ENCODE measurements at regions not wholly inside any gene's neighbourhood (a gene's known extent, or its start where the extent isn't known, plus 50 kb on each side); places are given as distances from the start of the nearest gene placed in this dataset.
"Not testable (repeated sequence)": the region's sequence is repeated elsewhere in the genome, so short reads cannot be mapped to it uniquely, and the experiment has no call there.

DNA sequence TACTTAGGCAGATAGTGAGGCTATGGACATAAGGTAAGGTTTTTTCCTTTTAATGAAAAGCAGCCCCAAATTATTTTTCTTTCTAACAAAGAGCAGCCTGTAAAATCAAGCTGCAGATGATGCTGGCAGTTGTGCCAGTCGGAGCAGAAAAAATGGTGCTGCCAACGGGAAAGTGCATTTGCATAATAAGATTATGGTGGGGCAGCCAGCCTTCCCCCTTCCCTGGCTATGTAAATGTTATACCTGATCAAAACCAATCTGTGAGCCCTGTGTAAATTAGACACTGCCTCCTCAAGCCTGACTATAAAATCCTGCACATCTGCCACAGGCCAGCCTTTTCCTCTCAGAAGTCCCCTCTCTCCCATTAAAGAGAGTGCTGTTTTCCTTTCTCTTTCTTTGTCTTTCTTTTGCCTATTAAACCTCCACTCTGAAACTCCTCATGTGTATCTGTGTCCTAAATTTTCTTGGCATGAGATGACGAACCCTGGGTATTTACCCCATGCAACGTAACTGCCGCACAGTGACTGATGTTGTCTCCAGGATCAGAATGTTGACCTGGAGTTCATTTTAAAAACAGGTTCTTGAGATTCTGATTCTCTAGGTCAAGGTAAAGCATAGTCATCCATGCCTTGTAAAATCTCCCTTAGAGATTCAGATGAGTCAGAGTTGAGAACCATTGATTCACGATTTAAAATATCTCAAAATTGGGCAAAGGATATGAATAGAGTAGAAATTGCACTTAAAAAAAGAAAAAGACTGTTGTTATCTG, 167.3 kb upstream of the C1GALT1 start:
- intact Hi-C loops (cut with DNase I, micrococcal nuclease): no loop called here
- no peak for ATAC-seq
- no peak for DNase-seq

DNA sequence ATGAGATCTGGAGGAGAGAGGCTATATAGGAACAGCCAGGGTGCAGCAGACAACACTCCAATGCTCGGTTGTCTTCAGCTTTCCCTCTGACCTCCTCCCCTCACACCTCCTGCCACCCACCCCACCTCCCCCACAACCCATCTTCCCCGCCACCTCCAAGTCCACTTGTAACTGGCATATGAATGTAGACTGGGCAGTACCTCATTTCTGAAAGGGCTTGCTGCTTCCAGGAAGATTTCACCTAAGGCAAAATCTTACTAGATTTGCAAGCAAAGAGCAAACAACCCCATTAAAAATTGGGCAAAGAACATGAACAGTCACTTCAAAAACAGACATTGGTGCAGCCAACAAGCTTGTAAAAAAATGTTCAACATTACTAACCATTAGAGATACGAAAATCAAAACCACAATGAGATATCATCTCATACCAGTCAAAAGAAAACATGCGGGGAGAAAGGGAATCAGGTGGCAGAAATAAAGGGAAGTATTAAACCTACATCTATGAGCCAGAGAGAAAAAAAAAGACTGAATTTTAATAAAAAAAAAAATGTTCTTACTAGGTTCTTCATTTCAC, 164.6 kb upstream of the C1GALT1 start:
- intact Hi-C loops (cut with DNase I, micrococcal nuclease): no loop called here
- DNase-seq: no peak
- ATAC-seq: no peak

DNA sequence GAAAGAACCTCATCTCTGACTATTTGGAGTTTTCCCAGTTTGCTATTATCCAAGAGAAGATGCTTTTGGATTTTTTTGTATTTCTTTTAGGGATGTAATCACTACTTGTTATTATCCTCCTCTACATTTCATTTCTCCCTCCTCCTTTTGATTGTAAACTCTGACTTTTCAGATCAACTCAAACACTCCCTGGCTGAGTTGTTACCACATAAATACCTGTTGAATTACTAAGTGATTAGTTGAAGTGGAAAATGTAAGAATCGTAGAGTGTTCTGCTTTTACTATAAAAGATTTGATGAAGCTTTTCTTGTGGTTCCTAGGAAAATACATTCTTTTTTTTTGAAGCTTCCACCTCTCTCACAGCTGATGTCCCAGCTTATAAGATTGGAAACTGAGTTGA, 164.1 kb upstream of the C1GALT1 start:
- ATAC-seq: no peak
- DNase-seq: no peak
- intact Hi-C loops (cut with DNase I, micrococcal nuclease): no loop called here

DNA sequence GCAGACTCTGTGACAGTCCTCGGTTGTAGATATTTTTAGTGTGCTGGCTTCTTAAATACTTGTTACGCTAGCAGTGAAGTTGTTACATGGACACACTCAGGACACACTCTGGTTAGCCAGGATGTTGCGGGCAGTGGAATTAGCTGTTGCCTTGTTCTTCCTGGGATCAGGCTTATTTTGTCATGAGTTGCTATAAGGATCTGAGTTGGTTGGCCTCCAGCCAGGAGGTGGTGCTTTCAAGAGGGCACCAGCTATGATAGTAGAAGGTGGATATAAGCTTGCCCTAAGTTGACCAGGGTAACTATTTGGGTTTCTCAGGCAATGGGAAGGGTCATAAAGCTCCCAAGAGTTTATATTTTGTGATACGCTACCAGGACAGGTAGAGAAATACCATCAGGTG, 150.1 kb upstream of the C1GALT1 start:
- no peak for ATAC-seq
- intact Hi-C loops (cut with DNase I, micrococcal nuclease): no loop called here

DNA sequence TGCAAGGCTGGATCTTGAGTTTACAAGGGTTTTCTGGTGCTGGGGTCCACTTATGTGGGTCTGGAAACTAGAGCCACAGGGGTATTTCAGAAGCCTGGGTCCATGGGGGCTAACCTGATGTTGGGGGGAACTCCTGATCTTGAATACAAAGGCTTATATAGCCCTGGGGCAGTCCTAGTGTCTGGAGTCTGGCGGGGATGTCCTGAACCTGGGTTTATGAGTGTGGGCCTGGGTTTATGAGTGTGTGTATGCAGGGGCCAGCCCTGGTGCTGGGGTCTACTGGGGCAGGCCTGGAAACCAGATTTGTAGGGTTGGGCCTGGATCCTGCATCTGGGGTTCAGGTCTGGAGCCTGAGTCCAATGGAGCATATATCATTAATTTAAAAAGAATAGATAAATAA, 146.5 kb upstream of the C1GALT1 start:
- intact Hi-C loops (cut with DNase I, micrococcal nuclease): no loop called here
- DNase-seq (no peak), ATAC-seq (no peak)

More for the DNA sequence above, 150.1 kb upstream of the C1GALT1 start:
- no peak for DNase-seq

DNA sequence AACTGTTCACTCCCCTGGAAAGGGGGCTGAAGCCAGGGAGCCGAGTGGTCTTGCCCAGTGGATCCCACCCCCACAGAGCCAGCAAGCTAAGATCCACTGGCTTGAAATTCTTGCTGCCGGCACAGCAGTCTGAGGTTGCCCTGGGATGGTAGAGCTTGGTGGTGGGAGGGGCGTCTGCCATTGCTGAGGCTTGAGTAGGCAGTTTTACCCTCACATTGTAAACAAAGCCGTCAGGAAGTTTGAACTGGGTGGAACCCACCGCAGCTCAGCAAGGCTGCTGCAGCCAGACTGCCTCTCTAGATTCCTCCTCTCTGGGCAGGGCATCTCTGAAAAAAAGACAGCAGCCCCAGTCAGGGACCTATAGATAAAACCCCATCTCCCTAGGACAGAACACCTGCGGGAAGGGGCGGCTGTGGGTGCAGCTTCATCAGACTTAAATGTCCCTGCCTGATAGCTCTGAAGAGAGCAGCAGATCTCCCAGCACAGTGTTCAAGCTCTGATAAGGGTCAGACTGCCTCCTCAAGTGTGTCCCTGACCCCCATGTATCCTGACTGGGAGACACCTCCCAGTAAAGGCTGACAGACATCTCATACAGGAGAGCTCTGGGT, 140.0 kb upstream of the C1GALT1 start:
- DNase-seq; intact Hi-C loops (cut with DNase I, micrococcal nuclease); ATAC-seq: not testable (repeated sequence)

DNA sequence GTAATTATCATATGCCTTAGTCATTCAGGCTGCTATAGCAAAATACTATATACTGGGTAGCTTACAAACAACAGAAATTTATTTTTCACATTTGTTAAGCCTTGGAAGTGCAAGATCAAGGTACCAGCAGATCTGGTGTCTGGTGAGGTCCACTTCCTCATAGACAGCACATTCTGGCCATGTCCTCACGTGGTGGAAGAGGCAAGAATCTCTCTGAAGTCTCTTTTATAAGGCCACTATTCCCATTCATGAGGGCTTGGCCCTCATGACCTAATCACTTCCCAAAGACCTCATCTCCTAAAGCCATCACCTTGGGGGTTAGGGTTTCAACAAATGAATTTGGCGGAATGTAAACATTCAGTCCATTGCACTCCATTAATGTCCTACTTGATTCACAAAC, 137.5 kb upstream of the C1GALT1 start:
- DNase-seq (no peak), ATAC-seq (no peak)
- intact Hi-C loops (cut with DNase I, micrococcal nuclease): no loop called here

DNA sequence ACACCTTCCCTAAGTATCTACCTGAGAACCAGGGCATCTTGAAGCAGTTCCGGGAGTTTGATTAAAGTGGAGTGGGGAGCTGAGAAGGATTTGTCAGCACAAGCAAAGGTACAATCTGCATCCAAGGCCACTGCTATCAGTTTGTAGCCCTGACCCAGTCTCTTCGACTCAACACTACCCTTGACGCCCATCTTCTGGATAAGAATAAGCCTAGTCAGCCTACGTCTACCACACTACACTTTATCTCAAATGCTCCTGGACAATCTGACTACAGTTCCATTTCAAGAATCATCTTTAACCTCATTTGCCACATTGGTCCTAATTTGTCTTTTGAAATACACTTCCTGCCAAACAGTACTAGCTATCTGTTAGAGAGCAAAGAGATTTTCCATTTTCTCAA, 134.1 kb upstream of the C1GALT1 start:
- ATAC-seq: no peak
- no peak for DNase-seq
- intact Hi-C loops (cut with DNase I, micrococcal nuclease): no loop called here

DNA sequence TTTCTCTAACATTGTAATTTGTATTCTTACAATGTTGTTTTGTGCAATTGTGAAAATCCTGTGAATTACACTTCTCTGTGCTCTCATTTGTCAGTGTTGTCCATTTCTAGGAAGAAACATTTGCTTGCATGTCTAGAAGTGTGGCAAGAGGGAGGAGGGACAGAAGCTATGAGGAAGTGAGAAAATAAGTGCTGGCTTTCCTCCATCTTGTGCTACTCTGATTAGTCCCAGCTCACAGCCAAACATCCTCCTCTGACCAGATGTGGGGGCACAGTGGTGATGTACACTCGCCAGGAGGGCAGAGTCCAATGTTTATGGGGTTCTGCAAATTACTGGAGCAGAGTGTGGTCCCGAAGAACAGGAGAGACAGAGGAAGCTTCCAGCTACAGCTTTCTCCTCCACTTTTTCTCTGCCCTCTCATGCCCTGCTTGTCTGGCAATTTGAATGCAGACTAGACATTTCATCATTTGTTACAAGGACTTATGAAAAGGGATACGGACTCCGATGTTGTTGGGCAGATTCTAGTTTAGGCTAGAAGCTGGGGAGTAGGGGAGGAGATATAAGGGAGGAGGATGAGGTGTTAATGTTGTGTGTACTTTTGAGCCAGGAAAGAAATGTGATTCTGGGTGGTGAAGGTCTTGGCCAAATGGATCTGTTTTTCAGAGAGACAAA, 131.0 kb upstream of the C1GALT1 start:
- intact Hi-C loops (cut with DNase I, micrococcal nuclease): no loop called here
- ATAC-seq (peak; percentile 91), DNase-seq (peak; percentile 20 to 47)

DNA sequence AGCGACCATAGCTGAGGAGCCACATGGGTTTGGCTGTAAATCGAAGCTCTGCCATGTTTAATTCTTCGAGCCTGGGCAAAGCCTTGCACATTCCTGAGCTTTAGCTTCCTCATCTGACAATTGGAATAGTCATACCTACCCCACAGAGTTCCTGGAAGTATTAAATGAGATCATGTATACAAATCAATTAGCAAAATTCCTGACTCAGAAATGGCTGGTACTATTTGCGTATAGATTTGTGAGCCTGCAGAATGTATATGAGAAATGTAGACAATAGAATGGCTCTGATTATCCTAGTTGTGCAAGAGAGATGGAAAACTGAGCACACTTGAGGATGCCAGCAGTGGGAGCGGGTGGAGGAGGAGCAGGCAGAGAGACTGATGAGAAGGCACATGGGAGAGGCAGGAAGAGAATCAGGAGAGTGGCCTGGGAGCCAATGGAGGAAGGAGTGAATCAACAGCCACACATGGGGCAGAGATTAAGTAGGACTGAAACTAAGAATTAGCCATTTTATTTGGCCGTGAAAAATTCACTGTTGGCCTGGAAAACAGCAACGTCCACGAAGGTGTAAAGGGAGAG, 128.0 kb upstream of the C1GALT1 start:
- intact Hi-C loops (cut with DNase I, micrococcal nuclease): no loop called here
- DNase-seq: no peak
- no peak for ATAC-seq

DNA sequence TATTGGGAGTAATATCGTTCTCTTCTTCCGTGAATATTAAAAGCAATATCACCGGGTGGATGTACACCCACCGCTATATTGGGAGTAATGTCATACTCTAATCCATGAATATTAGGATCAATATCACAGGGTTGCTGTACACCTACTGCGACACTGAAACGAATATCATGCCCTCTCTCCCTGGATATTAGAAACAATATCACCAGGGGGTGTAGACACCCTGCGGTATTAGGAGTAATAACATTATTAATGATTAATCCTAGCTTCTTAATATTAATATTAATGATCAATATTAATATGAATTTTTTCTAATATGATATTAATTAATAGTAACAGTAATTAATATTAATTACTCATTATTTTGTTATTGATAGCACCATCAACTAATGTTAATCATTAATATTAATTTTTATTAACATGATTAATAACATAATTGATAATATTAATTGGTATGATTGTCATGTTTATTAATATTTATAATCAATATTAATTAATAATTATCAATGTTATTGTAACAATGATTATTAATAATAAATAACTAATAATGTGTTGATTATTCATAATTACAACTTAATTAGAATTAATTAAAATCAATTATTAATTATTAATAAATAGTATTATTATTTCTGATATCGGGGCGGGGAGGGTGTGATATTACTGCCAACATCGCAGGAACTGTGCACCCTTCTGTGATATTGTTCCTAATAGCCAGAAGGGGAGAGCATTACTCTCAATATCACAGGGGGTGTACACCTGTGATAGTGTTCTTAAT, 121.3 kb upstream of the C1GALT1 start:
- DNase-seq (no peak), ATAC-seq (no peak)
- intact Hi-C loops (cut with DNase I, micrococcal nuclease): no loop called here

DNA sequence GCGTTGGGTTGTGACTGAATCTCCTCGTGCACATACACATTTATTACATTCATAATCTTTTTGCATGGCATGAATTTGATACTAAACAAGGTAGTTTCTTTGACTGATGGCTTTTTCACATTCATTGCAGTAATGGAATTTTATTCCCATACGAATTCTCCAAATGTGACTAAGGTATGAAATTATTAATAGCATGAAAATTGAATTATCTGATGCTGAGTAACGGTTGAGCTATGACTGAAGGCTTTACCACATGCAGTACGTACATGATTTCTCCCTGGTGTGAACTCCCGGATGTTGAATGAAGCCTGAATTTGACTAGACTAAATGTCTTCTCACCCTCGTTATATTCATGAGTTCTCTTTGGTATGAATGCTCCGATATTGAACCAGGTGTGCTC, 104.4 kb upstream of the C1GALT1 start:
- intact Hi-C loops (cut with DNase I, micrococcal nuclease): no loop called here
- DNase-seq: no peak
- ATAC-seq: no peak

DNA sequence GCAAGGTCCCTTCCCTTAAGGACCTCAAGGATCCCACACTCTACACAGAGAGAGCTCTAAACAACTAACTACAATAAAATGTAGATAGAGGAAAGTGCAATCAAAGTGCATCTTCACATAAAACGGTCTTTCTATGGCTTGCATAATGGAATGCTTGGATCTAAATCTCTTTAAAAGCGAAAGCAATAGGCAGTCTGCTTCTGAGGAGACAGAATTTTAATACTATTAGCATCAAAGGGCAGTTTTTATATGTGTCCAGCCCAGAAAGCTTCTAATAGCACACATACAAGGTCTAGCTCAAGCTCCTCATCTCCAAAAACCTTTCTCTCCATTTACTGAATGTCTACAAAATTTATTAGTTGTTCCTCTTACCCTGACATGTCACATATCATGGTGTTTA, 101.5 kb upstream of the C1GALT1 start:
- DNase-seq: no peak
- ATAC-seq: no peak
- intact Hi-C loops (cut with DNase I, micrococcal nuclease): no loop called here

DNA sequence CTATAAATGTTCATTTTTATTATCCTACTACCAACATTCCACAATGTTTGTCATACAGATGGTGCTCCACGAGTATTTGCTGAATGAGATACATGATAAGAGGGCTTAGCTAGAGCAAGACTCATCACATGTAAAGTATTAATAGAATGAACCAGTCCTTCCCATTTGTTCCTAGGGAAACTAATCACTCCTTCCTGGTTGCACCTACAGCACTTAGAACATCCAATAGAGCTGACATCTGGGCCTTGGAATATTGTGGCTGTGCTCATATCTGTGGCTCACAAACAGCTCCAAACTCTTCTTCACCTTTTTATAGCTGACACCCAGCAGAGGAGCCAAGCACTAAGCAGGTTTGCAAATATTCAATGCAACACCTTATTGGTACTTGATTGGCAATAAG, 91.9 kb upstream of the C1GALT1 start:
- intact Hi-C loops (cut with DNase I, micrococcal nuclease): no loop called here
- DNase-seq: no peak
- no peak for ATAC-seq

DNA sequence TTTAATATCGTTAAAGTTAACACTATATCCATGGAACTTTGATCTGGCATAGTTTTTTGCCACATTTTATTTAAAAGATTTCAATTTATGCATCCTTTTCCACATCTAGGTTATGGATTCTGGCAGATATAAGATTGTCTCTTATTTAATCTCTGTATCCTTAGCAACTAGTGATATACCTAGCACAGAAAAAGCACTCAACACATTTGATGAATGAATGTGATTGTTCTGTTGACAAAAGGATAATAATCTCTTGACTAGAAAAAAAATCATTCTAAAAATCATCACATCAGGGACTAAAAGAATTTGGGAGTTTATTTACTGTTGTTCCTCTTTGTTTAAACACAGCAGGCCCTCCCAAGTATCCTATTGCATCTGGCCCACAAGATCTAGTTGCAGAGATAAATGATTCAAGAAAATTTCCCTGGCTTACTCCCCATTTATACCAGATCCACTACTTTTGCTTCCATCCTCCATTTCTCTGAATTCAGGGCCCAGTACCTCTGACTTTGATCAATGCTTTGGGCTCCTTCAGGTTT, 84.0 kb upstream of the C1GALT1 start:
- intact Hi-C loops (cut with DNase I, micrococcal nuclease): no loop called here
- no peak for DNase-seq
- ATAC-seq: no peak

DNA sequence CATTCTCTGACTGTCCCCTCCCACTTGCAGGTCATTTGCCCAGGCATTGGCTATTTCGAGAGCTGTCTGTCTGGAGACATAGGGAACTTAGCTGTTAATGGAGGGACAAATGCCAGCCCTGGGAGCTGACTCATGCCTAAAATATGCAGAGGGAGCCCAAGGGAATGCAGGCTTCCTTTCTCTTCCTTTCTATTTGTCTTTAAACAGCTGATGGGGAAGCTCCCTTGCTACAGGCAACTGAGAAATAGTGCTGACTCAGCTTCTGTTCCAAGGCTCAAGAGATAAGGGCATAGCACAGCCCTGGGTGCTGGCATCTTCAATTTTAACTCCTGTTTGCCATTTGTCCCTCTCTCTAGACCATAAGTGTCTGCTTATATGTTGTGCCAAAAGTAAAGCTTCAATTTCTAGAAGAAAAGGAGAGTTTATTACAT, 82.7 kb upstream of the C1GALT1 start:
- intact Hi-C loops (cut with DNase I, micrococcal nuclease): loop anchor here in 1 of 2 donors (5.0 kb wide), 1 partner anchor 438 kb away; the partner anchor contains the start of gene COL28A1
- ATAC-seq: peak; percentile 58

DNA sequence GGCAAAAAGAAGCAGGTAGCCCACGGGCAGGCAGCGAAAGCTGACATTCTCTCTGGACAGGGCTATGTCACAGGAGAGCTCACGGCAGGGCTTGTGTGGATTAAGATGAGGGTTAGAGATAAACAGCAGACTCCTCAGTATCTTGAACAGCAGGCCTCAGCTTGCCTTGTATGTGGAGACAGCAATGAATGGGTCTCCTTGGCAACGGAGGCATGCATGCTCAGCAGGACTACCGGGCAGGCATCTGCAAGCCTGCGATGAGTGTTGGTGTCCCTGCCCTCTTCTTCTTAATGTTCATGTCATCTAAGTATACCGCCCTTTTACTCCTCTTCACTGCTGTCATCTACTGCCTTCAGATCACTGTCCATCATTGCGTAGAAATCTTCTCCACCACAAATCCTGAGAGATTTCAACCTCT, 81.9 kb upstream of the C1GALT1 start:
- intact Hi-C loops (cut with DNase I, micrococcal nuclease): loop anchor here in 1 of 2 donors (5.0 kb wide), 1 partner anchor 437 kb away; the partner anchor contains the start of gene COL28A1
- DNase-seq: no peak
- no peak for ATAC-seq

More for the DNA sequence above, 82.7 kb upstream of the C1GALT1 start:
- peak; percentile 20 to 44 for DNase-seq

DNA sequence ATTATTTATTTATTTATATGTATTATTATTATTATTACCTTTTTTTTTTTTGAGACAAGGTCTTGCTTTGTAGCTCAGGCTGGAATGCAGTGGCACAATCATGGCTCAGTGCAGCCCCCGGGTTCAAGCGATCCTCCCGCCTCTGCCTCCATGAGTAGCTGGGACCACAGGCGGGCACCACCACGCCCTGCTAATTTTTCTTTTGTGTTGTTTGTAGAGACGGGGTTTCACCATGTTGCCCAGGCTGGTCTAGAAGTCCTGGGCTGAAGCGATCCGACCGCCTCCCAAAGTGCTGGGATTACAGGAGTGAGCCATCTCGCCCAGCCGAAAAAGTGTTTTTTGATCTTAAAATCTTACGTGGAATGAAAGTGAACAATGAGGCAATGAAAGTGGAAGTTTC, 79.4 kb upstream of the C1GALT1 start:
- peak in 1 of 2 donors; percentile 12 for DNase-seq
- intact Hi-C loops (cut with DNase I, micrococcal nuclease): loop anchor here in 1 of 2 donors (5.0 kb wide), 1 partner anchor 434 kb away; the partner anchor contains the start of gene COL28A1
- ATAC-seq: peak; percentile 49
